Central memory CD8-positive, alpha-beta T cell (primary cell): ENCODE measurements at regions not wholly inside any gene's neighbourhood (a gene's known extent, or its start where the extent isn't known, plus 50 kb on each side); places are given as distances from the start of the nearest gene placed in this dataset.

Experiments used
- ATAC-seq: fragments of 150-1000 bp; cut with Tn5 transposase; replicated peaks from 2 replicates; pipeline ENCODE4 v1.10.0; 2022; ENCODE audit warnings: mild to moderate bottlenecking, moderate FRiP score, moderate number of reproducible peaks; ENCODE audit not compliant: poor library complexity, severe bottlenecking; ENCODE audit errors: extremely low read depth
- DNase-seq, 2 donors: peaks; one replicate each; pipeline ENCODE4 v3.0.0; 2021; ENCODE audit warnings: low spot score in 2 of 2
- H3K27ac Mint-ChIP-seq: one replicate; pipeline ENCODE4 v1.8.0; 2022; ENCODE audit warnings: low read depth, mild to moderate bottlenecking, moderate library complexity, mixed read lengths
- H3K27me3 Mint-ChIP-seq: one replicate; pipeline ENCODE4 v1.8.0; 2022; ENCODE audit warnings: mixed read lengths
- H3K36me3 Mint-ChIP-seq: one replicate; pipeline ENCODE4 v1.8.0; 2022; ENCODE audit warnings: mild to moderate bottlenecking, moderate library complexity, mixed read lengths; ENCODE audit not compliant: insufficient read depth
- H3K4me1 Mint-ChIP-seq: one replicate; pipeline ENCODE4 v1.8.0; 2022; ENCODE audit warnings: mixed read lengths
- H3K4me3 Mint-ChIP-seq: one replicate; pipeline ENCODE4 v1.8.0; 2022; ENCODE audit warnings: mild to moderate bottlenecking, moderate library complexity, mixed read lengths
- H3K9me3 Mint-ChIP-seq: one replicate; pipeline ENCODE4 v1.8.0; 2022; ENCODE audit warnings: mixed read lengths

- no peak for ATAC-seq
- Mint-ChIP-seq H3K9me3 (no peaks in the 10 kb centered on the region), H3K27ac (no peak overlapping the region), H3K36me3 (no peaks in the 10 kb centered on the region), H3K4me3 (no peak overlapping the region), H3K27me3 (no peaks in the 10 kb centered on the region), H3K4me1 (no peaks in the 10 kb centered on the region)
- DNase-seq, result no peak
These were observed 204.1 kb downstream of the BCOR start for GRCh38 chrX:39893417-39894338.

- Mint-ChIP-seq H3K9me3 (no peaks in the 10 kb centered on the region), H3K27me3 (no peaks in the 10 kb centered on the region), H3K4me3 (no peak overlapping the region), H3K4me1 (no peaks in the 10 kb centered on the region), H3K36me3 (no peaks in the 10 kb centered on the region), H3K27ac (no peak overlapping the region)
- DNase-seq (no peak), ATAC-seq (no peak)
These were observed 203.1 kb downstream of the BCOR start for GRCh38 chrX:39894683-39895082.

- ATAC-seq (no peak), DNase-seq (no peak)
- Mint-ChIP-seq H3K27me3 (no peaks in the 10 kb centered on the region), H3K36me3 (no peaks in the 10 kb centered on the region), H3K4me3 (no peak overlapping the region), H3K4me1 (no peaks in the 10 kb centered on the region), H3K27ac (peak overlapping the region; percentile 44), H3K9me3 (no peaks in the 10 kb centered on the region)
These were observed 202.3 kb downstream of the BCOR start for GRCh38 chrX:39895218-39896110.

- no peaks in the 10 kb centered on the region for H3K27me3 Mint-ChIP-seq
- no peak overlapping the region for H3K27ac Mint-ChIP-seq
- H3K4me3 Mint-ChIP-seq, result no peak overlapping the region
- no peaks in the 10 kb centered on the region for H3K4me1 Mint-ChIP-seq
- ATAC-seq (no peak), DNase-seq (no peak)
- H3K36me3 Mint-ChIP-seq, result no peaks in the 10 kb centered on the region
- no peaks in the 10 kb centered on the region for H3K9me3 Mint-ChIP-seq
These were observed 200.6 kb downstream of the BCOR start for GRCh38 chrX:39896951-39897740.

GRCh38 chrX:39897741-39898097, 200.0 kb downstream of the BCOR start:
- H3K27ac Mint-ChIP-seq, result no peak overlapping the region

GRCh38 chrX:39898147-39898546, 199.6 kb downstream of the BCOR start:
- Mint-ChIP-seq H3K4me3 (no peak overlapping the region), H3K27ac (no peak overlapping the region), H3K36me3 (no peaks in the 10 kb centered on the region), H3K4me1 (no peaks in the 10 kb centered on the region), H3K27me3 (no peaks in the 10 kb centered on the region), H3K9me3 (no peaks in the 10 kb centered on the region)
- ATAC-seq (no peak), DNase-seq (no peak)

More at GRCh38 chrX:39897741-39898097, 200.0 kb downstream of the BCOR start:
- Mint-ChIP-seq H3K4me1 (no peaks in the 10 kb centered on the region), H3K36me3 (no peaks in the 10 kb centered on the region), H3K27me3 (no peaks in the 10 kb centered on the region), H3K9me3 (no peaks in the 10 kb centered on the region), H3K4me3 (no peak overlapping the region)
- no peak for DNase-seq
- no peak for ATAC-seq

GRCh38 chrX:39899059-39899458, 198.7 kb downstream of the BCOR start:
- Mint-ChIP-seq H3K9me3 (no peaks in the 10 kb centered on the region), H3K27ac (no peak overlapping the region), H3K4me3 (no peak overlapping the region), H3K36me3 (no peaks in the 10 kb centered on the region), H3K27me3 (no peaks in the 10 kb centered on the region), H3K4me1 (no peaks in the 10 kb centered on the region)
- DNase-seq, result no peak
- no peak for ATAC-seq

- Mint-ChIP-seq H3K4me1 (no peaks in the 10 kb centered on the region), H3K36me3 (no peaks in the 10 kb centered on the region), H3K27me3 (no peaks in the 10 kb centered on the region), H3K27ac (no peak overlapping the region), H3K9me3 (no peaks in the 10 kb centered on the region), H3K4me3 (no peak overlapping the region)
- DNase-seq (no peak), ATAC-seq (no peak)
These were observed 197.6 kb downstream of the BCOR start for GRCh38 chrX:39899856-39900776.

- Mint-ChIP-seq H3K4me1 (no peaks in the 10 kb centered on the region), H3K27me3 (no peaks in the 10 kb centered on the region), H3K36me3 (no peaks in the 10 kb centered on the region), H3K9me3 (no peaks in the 10 kb centered on the region), H3K4me3 (no peak overlapping the region), H3K27ac (no peak overlapping the region)
- DNase-seq (no peak), ATAC-seq (no peak)
These were observed 197.0 kb downstream of the BCOR start for GRCh38 chrX:39900777-39901170.

GRCh38 chrX:39903343-39903742, 194.4 kb downstream of the BCOR start:
- no peaks in the 10 kb centered on the region for H3K36me3 Mint-ChIP-seq
- H3K4me1 Mint-ChIP-seq, result no peaks in the 10 kb centered on the region
- ATAC-seq (no peak), DNase-seq (no peak)
- no peaks in the 10 kb centered on the region for H3K9me3 Mint-ChIP-seq
- H3K27me3 Mint-ChIP-seq, result no peaks in the 10 kb centered on the region
- H3K4me3 Mint-ChIP-seq, result no peak overlapping the region
- H3K27ac Mint-ChIP-seq, result no peak overlapping the region

GRCh38 chrX:39903937-39904336, 193.8 kb downstream of the BCOR start:
- Mint-ChIP-seq H3K9me3 (no peaks in the 10 kb centered on the region), H3K27ac (no peak overlapping the region), H3K4me3 (no peak overlapping the region), H3K27me3 (no peaks in the 10 kb centered on the region), H3K4me1 (no peaks in the 10 kb centered on the region), H3K36me3 (no peaks in the 10 kb centered on the region)
- ATAC-seq (no peak), DNase-seq (no peak)
